ENCODE measurements at regions not wholly inside any gene's neighbourhood (a gene's known extent, or its start where the extent isn't known, plus 50 kb on each side); places are given as distances from the start of the nearest gene placed in this dataset.

DNA sequence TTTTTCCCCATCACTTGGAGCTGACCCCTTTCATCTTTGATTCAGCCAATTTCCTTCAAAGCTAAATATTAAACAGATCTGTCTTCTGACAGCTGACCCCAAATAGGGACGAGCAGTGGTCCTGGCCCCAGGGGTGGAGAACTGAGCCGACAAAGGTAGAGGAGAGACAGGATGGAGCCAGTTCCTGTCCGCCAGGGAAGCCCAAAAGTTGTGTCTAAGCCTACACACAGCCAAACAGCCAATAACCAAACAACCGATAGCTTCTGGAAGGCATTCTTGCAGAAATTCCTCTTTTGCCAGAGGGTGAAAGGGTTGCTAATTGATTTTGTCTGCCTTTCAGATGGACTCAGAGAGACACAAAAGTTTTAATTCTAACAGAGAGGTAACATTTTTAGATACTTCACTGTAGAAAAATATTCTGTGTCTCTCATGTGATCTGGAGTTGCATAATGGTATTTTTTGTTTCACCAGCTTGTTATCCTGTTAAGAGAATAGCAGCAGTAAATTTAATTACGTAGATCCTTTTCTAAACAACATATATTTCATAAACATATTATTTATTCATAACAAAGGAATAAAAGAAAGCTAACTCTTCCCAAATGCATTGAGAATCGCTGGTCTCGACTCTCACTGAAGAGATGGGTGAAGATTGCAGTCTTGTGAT, 161.7 kb upstream of the LYZL1 start:
- no peak overlapping the region for H3K4me3 Mint-ChIP-seq

DNA sequence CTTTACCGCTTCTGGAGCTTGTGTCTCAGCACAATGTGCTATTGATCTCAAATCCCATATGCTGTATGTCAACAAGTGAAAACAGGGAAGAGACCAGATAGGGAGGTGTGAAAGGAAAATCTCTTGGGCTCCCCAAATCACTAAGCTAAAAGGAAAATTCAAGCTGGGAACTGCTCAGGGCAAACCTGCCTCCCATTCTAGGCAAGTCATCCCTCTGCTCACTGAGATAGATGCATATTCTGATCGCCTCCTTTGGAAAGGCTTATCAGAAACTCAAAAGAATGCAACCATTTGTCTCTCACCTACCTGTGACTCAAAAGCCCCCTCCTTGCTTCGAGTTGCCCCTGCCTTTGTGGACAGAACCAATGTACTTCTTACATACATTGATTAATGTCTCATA, 161.1 kb upstream of the LYZL1 start:
- TF ChIP-seq, protein P1, sequence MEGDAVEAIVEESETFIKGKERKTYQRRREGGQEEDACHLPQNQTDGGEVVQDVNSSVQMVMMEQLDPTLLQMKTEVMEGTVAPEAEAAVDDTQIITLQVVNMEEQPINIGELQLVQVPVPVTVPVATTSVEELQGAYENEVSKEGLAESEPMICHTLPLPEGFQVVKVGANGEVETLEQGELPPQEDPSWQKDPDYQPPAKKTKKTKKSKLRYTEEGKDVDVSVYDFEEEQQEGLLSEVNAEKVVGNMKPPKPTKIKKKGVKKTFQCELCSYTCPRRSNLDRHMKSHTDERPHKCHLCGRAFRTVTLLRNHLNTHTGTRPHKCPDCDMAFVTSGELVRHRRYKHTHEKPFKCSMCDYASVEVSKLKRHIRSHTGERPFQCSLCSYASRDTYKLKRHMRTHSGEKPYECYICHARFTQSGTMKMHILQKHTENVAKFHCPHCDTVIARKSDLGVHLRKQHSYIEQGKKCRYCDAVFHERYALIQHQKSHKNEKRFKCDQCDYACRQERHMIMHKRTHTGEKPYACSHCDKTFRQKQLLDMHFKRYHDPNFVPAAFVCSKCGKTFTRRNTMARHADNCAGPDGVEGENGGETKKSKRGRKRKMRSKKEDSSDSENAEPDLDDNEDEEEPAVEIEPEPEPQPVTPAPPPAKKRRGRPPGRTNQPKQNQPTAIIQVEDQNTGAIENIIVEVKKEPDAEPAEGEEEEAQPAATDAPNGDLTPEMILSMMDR (IDR thresholded peaks at IDR 0.05; ENCODE audit: unreplicated experiment in 3 of 3), result no peak
- no peak overlapping the region for H3K27ac Mint-ChIP-seq
- peaks cover 12% of the 10 kb centered on the region for H3K4me1 Mint-ChIP-seq
- no peaks in the 10 kb centered on the region for H3K9me3 Mint-ChIP-seq
- H3K27me3 Mint-ChIP-seq (ENCODE audit: low read depth), result no peaks in the 10 kb centered on the region
- no peak overlapping the region for H3K4me3 Mint-ChIP-seq
- H3K36me3 Mint-ChIP-seq (ENCODE audit: low read depth), result no peaks in the 10 kb centered on the region

More for the DNA sequence above, 161.7 kb upstream of the LYZL1 start:
- TF ChIP-seq, protein P1 (IDR thresholded peaks at IDR 0.05; ENCODE audit: unreplicated experiment in 3 of 3), result no peak
- no peaks in the 10 kb centered on the region for H3K36me3 Mint-ChIP-seq (ENCODE audit: low read depth)
- peak overlapping the region in 1 of 3 experiments; percentile 23 for H3K27ac Mint-ChIP-seq
- H3K9me3 Mint-ChIP-seq, result no peaks in the 10 kb centered on the region
- H3K27me3 Mint-ChIP-seq (ENCODE audit: low read depth), result no peaks in the 10 kb centered on the region
- peaks cover 7% of the 10 kb centered on the region for H3K4me1 Mint-ChIP-seq

DNA sequence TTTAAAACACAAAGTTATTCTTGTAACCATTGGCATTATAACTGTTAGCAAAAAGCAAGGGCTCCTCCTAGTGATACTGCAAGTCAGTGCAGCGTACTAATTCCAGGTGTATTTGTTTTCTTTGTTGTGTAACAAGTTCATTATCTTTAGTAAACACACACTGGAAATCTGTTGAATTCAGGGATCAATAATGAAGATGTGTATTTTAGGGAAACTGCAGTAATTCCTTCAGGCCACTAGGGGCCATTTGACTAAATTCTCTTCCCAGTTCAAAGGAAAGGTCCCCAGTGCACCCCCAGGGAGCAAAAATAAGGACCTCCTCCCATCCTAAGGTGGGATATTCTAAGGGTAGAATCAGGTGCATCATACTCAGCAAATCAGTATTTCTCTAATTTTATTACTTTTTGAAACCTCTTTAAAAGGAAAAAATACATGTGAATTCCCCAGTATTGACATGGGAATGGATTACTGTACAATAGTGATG, 158.6 kb upstream of the LYZL1 start:
- H3K36me3 Mint-ChIP-seq (ENCODE audit: low read depth), result no peaks in the 10 kb centered on the region
- H3K4me3 Mint-ChIP-seq, result no peak overlapping the region
- H3K9me3 Mint-ChIP-seq, result no peaks in the 10 kb centered on the region
- no peaks in the 10 kb centered on the region for H3K27me3 Mint-ChIP-seq (ENCODE audit: low read depth)
- TF ChIP-seq, protein P1 (IDR thresholded peaks at IDR 0.05; ENCODE audit: unreplicated experiment in 3 of 3), result peak; percentile 68 to 77 (median 73)
- peaks cover 19% of the 10 kb centered on the region for H3K4me1 Mint-ChIP-seq
- no peak overlapping the region for H3K27ac Mint-ChIP-seq

DNA sequence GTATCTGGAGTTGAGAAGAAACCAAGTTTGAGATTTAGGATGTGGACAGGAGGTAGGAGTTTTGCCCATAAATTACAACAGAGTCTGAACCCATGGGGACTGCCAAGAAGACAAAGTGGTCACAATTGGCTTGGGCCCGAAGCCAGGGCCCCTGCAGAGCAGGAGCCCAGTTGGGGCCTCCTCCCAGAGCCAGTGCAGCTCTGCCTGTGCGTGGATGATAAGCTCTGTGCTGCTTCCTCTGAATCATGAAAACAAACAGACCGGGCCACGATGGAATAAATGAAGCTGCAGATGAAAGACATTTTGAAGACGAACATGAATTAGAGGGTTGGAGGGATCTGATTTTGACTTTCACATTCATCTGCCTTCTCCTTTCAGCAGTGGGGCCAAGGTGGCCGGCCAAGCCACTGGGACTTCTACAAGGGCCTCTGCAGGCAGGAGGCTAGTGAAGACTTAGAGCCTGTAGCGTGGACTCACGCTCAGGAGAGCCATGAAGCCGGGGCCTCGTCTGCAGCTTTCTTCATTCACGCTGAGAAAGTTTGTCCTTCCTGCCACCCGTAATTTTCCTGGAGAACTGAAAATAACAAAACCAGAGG, 156.8 kb upstream of the LYZL1 start:
- Mint-ChIP-seq H3K4me3 (no peak overlapping the region), H3K36me3 (ENCODE audit: low read depth) (no peaks in the 10 kb centered on the region), H3K27me3 (ENCODE audit: low read depth) (no peaks in the 10 kb centered on the region), H3K4me1 (peaks cover 19% of the 10 kb centered on the region), H3K27ac (peak overlapping the region; percentile 8 to 79 (median 65)), H3K9me3 (no peaks in the 10 kb centered on the region)
- TF ChIP-seq, protein P1 (IDR thresholded peaks at IDR 0.05; ENCODE audit: unreplicated experiment in 3 of 3), result no peak

DNA sequence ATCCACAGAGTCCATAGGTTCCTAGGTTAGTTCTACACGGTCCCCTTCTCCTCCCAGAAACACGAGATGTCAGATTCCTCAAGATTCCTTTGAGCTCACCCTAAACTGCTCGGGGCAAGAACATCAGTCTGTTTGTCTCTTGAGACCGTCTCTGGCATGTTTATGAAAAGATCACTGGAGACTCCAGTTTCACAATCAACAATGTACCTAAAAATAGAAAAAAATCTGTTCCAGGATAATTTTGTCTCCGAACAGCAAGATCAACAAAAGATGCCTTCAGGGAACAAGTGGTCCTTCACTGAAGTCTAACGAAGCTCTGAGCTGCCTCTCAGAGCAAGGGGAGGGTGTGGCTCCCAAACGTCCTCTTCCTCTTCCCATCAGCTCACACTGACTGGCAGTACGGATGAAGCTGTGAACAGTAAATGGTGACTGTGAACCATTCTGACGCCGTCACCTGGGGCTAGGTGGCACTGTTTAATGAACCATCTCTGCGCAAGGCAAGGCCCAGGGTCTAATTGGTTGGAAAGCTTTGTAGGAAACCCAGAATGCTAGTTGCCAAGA, 156.2 kb upstream of the LYZL1 start:
- Mint-ChIP-seq H3K27me3 (ENCODE audit: low read depth) (no peaks in the 10 kb centered on the region), H3K4me1 (peaks cover 19% of the 10 kb centered on the region), H3K4me3 (no peak overlapping the region), H3K9me3 (no peaks in the 10 kb centered on the region), H3K27ac (peak overlapping the region; percentile 41 to 79 (median 65)), H3K36me3 (ENCODE audit: low read depth) (no peaks in the 10 kb centered on the region)
- TF ChIP-seq, protein P1 (IDR thresholded peaks at IDR 0.05; ENCODE audit: unreplicated experiment in 3 of 3), result no peak

All from nephron (organoid).